Prostate gland (tissue), 2 donors: ENCODE measurements at regions not wholly inside any gene's neighbourhood (a gene's known extent, or its start where the extent isn't known, plus 50 kb on each side); places are given as distances from the start of the nearest gene placed in this dataset.

Experiments used
- DNase-seq: peaks from one replicate; pipeline ENCODE4 v3.0.0-alpha.2; 2019; ENCODE audit warnings: low spot score
- H3K27ac ChIP-seq, 2 donors: fragments of 200-600 bp; sonication (generic); 2 replicates each; pipeline ENCODE4 v1.5.1; 2017 to 2019
- H3K27me3 ChIP-seq: fragments of 200-600 bp; sonication (generic); replicated peaks from 2 replicates; pipeline ENCODE4 v1.5.1; 2019; ENCODE audit not compliant: insufficient read depth
- H3K36me3 ChIP-seq, 2 donors: fragments of 200-600 bp; sonication (generic); 1 replicate in 1 of 2; 2 replicates in 1 of 2; pipeline versions ENCODE4 v1.5.1 to v1.8.1; 2017 to 2019
- H3K4me1 ChIP-seq: fragments of 200-600 bp; sonication (generic); replicated peaks from 2 replicates; pipeline ENCODE4 v1.5.1; 2019
- H3K4me3 ChIP-seq, 2 donors: fragments of 200-600 bp; sonication (generic); 2 replicates each; pipeline ENCODE4 v1.5.1; 2017 to 2019
- H3K9me3 ChIP-seq: fragments of 200-600 bp; sonication (generic); 2 replicates; pipeline ENCODE4 v1.5.1; 2017
- POLR2A ChIP-seq: fragments of 450-650 bp; IDR thresholded peaks from one replicate; pipeline ENCODE4 v1.6.1; 2016; ENCODE audit warnings: antibody characterized with exemption, mild to moderate bottlenecking
- POLR2AphosphoS5 ChIP-seq: sonication (generic); formaldehyde crosslinking; IDR thresholded peaks from one replicate; pipeline ENCODE4 v1.6.1; 2017; ENCODE audit warnings: antibody characterized with exemption
- WGBS: methylation state at CpG from one replicate; pipeline ENCODE4 v1.1.5; 2018; 5-methylcytosine and 5-hydroxymethylcytosine counted together
- intact Hi-C: fragments of 100-400 bp; cut with DNase I; formaldehyde crosslinking; loops from one replicate; pipeline ENCODE4 v1.14.2; 2022
- TF ChIP-seq, protein P1 (sequence below), 4 experiments: fragments of 200-600 bp in 2 of 4; fragments of 450-650 bp in 2 of 4; sonication (generic) in 2 of 4; IDR thresholded peaks; 1 replicate in 3 of 4; 2 replicates in 1 of 4; pipeline ENCODE4 v1.5.1; 2016 to 2019; ENCODE audit warnings: antibody characterized with exemption in 4 of 4, mild to moderate bottlenecking in 2 of 4, moderate library complexity in 2 of 4

- Histone ChIP-seq H3K9me3 (no peaks in the 10 kb centered on the region), H3K27ac (no peak overlapping the region), H3K27me3 (no peaks in the 10 kb centered on the region), H3K4me1 (no peaks in the 10 kb centered on the region), H3K4me3 (no peak overlapping the region), H3K36me3 (no peaks in the 10 kb centered on the region)
- DNase-seq, result no peak
- TF ChIP-seq POLR2AphosphoS5 (no peak), POLR2A (no peak)
- TF ChIP-seq, protein P1, sequence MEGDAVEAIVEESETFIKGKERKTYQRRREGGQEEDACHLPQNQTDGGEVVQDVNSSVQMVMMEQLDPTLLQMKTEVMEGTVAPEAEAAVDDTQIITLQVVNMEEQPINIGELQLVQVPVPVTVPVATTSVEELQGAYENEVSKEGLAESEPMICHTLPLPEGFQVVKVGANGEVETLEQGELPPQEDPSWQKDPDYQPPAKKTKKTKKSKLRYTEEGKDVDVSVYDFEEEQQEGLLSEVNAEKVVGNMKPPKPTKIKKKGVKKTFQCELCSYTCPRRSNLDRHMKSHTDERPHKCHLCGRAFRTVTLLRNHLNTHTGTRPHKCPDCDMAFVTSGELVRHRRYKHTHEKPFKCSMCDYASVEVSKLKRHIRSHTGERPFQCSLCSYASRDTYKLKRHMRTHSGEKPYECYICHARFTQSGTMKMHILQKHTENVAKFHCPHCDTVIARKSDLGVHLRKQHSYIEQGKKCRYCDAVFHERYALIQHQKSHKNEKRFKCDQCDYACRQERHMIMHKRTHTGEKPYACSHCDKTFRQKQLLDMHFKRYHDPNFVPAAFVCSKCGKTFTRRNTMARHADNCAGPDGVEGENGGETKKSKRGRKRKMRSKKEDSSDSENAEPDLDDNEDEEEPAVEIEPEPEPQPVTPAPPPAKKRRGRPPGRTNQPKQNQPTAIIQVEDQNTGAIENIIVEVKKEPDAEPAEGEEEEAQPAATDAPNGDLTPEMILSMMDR (IDR thresholded peaks at IDR 0.05), result no peak
- intact Hi-C loops, result no loop called here
These were observed 81.0 kb upstream of the CAV2 start for GRCh38 chr7:116418524-116418923.

DNA sequence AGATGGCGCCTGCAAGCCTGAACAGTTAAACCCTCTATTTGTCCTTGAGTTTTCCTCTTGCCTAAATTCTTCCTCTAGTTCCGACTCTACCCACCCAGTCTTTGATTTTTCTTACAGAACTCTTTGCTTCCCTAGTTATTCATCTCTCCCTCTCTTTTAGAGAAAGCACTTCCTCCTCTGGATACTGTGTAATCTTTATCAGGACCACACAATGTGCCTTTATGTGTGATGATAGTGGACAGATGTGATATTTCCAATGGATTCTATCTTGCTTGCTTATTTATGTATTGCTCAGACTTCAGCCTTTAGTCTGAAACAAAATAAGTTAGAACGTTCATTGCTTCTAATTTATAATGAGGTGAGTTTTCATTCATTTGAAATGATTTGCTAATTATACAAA lies 79.5 kb upstream of the CAV2 start:
- TF ChIP-seq, protein P1 (IDR thresholded peaks at IDR 0.05), result no peak
- TF ChIP-seq POLR2AphosphoS5, result no peak
- Histone ChIP-seq H3K4me1 (no peaks in the 10 kb centered on the region), H3K9me3 (no peaks in the 10 kb centered on the region), H3K27me3 (no peaks in the 10 kb centered on the region), H3K36me3 (no peaks in the 10 kb centered on the region), H3K27ac (no peak overlapping the region), H3K4me3 (no peak overlapping the region)
- DNase-seq, result no peak
- 78% methylated on average over 3 of the region's 3 CpGs for WGBS
- intact Hi-C loops, result no loop called here

DNA sequence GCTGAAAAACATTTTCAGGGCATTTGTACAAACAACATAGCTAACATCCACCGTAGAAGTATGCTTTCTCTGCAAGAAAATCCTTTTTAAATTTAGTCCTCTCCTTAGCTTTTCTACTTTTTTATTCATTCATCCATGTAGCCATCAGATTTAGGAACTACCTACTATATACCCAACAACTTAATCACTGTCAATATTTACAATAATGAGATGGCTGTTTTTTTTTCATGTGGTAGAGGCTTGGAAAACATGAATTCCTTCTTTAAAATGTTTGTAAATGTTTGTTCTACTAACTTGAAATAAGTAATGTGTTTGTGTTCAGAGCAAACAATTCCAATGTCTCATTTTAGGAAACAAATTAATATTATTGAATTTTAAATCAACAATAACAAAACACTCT lies 78.2 kb upstream of the CAV2 start:
- Histone ChIP-seq H3K36me3 (no peaks in the 10 kb centered on the region), H3K27me3 (no peaks in the 10 kb centered on the region), H3K4me1 (no peaks in the 10 kb centered on the region), H3K9me3 (no peaks in the 10 kb centered on the region), H3K27ac (no peak overlapping the region), H3K4me3 (no peak overlapping the region)
- DNase-seq, result no peak
- 82% methylated on average over 1 of the region's 1 CpG for WGBS
- TF ChIP-seq, protein P1 (IDR thresholded peaks at IDR 0.05), result no peak
- TF ChIP-seq POLR2A (no peak), POLR2AphosphoS5 (no peak)
- intact Hi-C loops, result no loop called here

DNA sequence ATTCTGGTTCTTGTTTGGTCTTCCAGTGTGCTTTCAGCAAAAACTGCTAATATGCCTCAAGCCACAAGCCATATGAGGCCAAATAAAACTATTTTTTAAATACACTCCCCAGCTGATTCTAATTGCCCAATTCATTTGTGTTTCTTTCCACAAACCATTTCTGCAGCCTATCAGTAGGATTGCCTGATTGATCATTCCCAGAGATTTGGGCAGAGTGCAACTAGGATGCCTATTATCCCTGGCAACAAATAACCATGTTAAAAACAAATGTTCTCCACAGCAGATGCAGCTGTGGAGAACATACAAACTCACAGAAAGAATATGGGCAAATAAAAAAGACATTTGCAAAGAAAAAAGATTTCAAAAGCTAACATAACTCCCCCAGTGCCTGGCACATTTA lies 76.9 kb upstream of the CAV2 start:
- no peaks in the 10 kb centered on the region for H3K36me3 ChIP-seq
- DNase-seq, result no peak
- intact Hi-C loops, result no loop called here
- H3K9me3 ChIP-seq, result no peaks in the 10 kb centered on the region
- H3K4me3 ChIP-seq, result no peak overlapping the region
- no peak overlapping the region for H3K27ac ChIP-seq
- TF ChIP-seq POLR2A, result no peak
- TF ChIP-seq POLR2AphosphoS5, result no peak
- TF ChIP-seq, protein P1 (IDR thresholded peaks at IDR 0.05), result no peak
- no peaks in the 10 kb centered on the region for H3K4me1 ChIP-seq
- H3K27me3 ChIP-seq, result no peaks in the 10 kb centered on the region

DNA sequence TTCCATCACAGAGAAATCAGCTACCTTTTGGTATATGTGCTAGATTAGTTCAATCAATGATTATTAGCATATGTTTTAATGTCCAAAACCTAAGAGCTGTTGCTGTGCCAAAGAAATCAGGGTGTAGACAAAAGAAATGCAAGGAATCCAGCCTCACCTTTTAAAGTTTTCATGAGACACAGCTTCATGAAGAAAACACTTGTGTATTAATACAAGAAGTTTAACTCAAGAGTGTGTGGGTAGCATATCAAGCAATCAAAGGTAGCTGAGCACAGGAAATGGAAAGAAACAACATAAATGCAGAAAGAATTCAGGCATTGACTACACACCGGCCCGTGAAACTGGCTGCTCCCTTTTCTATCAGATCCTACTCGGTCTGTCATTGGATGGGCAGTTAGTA lies 76.0 kb upstream of the CAV2 start:
- no peak overlapping the region for H3K4me3 ChIP-seq
- no peak for DNase-seq
- no peaks in the 10 kb centered on the region for H3K9me3 ChIP-seq
- H3K27me3 ChIP-seq, result no peaks in the 10 kb centered on the region
- no peak overlapping the region for H3K27ac ChIP-seq
- H3K4me1 ChIP-seq, result no peaks in the 10 kb centered on the region
- H3K36me3 ChIP-seq, result no peaks in the 10 kb centered on the region
- TF ChIP-seq POLR2A (no peak), POLR2AphosphoS5 (no peak)
- TF ChIP-seq, protein P1 (IDR thresholded peaks at IDR 0.05), result no peak
- intact Hi-C loops, result no loop called here
- 62% methylated on average over 3 of the region's 3 CpGs for WGBS
